CMK (cell line): ENCODE measurements at regions not wholly inside any gene's neighbourhood (a gene's known extent, or its start where the extent isn't known, plus 50 kb on each side); places are given as distances from the start of the nearest gene placed in this dataset.

ENCODE experiments used
- DNase-seq: peaks from one replicate; pipeline ENCODE4 v3.0.0-alpha.2; 2010; ENCODE audit warnings: low read depth

DNA sequence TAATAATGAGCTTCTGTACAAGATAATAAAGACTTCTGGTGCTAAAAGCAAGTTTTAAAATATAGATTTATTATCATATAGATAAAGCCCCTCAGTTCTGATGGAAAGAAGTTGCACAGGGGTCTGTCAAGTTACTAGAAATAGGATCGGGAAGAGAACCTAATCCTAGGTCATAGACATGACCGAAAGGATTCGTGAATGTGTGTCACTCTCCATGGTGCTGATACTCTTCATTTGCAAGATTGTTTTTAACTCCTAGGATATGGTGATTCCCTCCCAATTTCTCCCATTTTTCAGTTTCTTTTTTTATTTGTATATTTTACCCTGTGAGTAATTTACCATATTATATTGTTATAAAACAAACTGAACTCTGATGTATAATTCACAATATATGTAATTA, 58.9 kb upstream of the CTNNA2 start:
- DNase-seq, result no peak

DNA sequence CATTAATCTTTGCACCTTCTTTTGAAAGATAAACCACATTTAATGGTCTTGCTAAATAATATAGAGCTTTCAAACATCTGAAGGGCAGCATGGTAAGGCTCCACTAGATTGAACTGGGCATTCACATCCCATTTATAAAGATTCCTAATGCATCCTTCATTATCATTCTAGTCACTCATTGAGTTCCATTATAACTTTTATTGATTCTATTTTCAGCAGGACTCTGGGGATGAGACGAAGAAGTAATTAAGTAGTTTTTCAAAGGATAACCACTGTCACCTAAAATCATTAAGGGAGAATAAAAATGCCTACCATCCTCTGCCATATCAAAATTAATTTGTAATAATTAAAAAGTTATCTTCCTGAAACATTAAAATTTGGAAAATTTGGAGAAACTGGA, 60.2 kb upstream of the CTNNA2 start:
- DNase-seq, result no peak

DNA sequence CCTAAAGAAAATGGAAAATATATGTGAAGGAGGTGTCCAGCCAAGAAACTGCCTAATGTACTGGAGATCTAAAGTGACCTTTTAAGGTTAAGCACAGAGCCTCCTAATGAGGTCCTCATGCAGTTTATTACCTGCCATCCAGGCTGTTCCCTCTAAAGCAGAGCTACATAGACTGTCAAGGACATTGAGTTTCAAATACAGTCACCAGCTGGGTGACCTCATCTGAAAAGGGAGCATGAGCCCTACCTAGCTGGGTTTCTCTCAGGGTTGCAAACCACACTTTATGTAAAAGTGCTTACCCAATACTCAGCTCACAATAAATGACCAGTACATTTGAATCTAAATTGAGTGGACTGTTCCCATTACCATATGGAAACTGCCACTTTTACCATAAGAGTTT, 65.4 kb upstream of the CTNNA2 start:
- no peak for DNase-seq

DNA sequence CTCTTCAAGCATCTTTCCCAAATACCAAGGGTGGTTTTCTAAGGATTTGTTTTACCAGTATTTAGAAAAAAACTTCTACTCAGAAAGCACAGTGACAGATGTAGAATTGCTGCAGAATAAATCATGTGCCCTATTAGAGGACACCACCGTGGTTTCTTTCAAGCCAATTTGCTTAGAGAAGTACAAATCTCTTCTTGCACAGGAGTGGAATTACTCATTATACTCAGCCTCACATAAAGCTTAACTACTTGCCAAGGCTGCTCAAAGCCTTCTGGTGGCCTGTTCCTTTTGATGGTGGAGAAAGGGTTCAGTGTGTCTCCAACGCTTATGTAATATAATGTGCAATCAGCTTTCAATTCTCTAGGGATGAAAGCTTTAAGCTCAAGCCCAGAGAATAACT, 66.5 kb upstream of the CTNNA2 start:
- DNase-seq, result no peak

DNA sequence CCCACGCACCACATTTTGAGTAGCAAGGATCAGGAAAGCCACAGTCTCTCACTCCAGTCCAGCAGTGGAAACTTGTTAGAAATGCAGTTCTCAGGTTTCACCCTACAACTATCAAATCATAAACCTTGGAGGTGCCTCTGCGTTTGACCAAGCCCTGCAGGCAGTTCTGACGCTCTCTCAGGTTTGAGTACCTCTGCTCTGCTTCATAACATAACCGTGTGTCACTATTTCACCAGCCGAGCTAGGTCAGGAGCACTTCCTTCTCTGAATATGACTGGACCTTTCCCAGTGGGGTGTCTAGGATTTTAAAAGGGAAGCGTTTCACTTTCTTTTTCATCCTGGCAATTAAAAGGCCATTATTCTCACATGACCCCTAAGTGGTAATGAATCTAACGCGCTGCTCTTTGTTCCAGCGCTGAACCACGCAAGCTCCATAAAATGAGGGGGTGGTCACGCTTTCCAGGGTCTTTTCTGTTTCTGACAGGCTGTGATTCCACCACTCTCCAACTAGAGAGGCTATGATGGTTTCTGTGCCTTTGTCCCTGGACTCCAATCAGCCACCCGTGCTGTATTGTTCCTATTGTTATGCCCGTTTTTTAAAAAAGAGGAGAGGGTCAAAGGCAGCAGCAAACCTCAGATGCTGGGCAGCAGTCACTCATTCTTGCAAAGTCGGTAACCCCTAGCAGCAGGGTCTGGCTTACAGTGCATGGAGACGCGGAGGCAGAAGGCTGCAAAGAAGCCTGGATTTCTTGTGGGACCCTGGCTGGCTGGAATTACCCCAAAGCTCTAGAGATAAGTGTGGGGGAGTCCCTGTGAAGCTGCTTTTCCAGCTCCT, 75.2 kb upstream of the CTNNA2 start:
- no peak for DNase-seq

DNA sequence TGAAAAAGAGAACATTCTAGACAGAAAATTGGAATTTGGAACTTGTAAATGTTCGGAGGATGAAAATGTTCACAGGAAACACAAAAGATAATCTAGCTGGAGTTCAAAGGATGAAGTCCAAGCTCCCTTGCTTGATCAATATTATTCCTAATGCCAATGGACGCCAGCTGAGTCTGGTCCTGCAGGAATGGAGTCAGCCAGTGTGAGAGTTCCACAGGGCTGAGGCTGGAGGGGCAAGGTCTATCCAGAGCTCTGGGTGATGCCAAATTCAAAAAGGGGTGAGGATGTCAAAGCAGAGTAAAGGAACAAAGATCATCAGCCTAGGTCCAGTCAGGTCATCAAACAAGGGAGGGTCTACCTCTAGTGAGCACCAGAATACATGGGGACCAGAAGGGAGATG, 78.5 kb upstream of the CTNNA2 start:
- no peak for DNase-seq

DNA sequence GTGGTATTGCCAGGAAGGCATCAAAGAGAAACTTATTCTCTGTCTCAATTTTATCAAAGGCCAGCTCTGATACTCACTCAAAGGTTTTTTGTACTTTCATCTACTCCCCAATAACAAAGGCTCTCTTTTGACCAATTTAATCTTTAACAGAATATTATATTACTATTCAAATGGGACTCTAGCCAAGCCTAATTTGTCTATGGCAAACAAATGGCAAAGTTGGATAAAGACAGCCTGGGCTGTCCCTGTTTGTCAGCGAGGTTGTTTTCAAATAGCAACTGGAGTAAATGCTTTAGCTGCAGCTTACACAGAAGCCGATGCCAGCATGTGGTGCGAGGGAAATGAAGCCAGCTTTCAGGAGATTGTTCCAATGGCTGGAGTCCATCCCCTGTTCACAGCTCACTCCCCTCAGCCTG, 80.1 kb upstream of the CTNNA2 start:
- no peak for DNase-seq

DNA sequence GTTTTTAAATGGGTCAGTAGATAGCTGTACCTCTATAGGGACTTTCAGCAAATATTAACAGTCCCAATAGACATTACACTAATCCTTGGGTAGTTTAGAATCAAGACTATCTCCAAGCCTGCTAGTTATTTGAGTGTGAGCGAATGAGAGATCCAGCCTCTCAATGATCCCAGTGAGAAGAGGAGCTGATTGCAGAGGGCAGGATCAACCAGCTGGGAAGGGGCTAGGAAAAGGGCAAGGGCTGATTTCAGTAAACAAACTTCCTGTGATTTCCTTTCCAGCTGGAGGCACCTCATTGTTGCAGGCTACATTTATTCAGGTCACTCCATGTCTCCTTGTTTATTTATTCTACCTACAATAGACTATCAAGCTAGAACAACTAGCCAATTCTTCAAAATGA, 84.1 kb upstream of the CTNNA2 start:
- DNase-seq, result no peak

DNA sequence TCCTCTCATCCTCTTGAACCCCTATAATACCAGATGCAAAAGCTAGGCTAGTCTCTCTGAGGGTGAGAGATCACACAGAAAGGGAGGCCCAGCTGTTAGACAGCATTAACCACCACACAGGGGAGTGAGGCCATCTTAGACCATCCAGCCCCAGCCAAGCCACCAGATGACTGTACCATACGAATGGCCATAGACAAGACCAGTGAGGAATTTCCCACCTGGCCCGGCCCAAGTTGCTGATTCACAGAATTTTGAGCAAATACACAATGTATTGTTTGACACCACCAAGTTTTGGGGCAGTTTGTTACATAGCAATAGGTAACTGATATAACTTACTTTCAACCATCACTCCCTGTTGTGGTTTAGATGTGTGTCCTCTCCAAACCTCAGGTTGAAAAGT, 98.2 kb upstream of the CTNNA2 start:
- no peak for DNase-seq

DNA sequence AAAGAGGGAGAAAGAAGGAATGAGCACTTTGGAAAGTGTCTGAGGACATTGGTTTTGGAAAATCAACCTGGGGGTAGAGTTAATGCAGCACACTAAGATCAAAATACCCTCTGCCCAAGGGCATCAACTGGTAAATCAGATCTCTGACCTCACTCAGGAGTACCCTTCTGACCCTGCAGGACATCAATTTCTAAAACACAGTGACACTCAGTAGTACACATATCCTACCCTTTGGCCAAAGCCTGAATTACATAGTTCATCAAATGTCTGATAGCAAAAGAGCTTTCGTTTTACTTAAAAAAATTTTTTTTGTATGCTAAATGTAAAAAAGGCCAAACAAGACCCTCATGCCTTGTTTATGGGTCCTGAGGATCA, 118.4 kb upstream of the CTNNA2 start:
- DNase-seq, result no peak

DNA sequence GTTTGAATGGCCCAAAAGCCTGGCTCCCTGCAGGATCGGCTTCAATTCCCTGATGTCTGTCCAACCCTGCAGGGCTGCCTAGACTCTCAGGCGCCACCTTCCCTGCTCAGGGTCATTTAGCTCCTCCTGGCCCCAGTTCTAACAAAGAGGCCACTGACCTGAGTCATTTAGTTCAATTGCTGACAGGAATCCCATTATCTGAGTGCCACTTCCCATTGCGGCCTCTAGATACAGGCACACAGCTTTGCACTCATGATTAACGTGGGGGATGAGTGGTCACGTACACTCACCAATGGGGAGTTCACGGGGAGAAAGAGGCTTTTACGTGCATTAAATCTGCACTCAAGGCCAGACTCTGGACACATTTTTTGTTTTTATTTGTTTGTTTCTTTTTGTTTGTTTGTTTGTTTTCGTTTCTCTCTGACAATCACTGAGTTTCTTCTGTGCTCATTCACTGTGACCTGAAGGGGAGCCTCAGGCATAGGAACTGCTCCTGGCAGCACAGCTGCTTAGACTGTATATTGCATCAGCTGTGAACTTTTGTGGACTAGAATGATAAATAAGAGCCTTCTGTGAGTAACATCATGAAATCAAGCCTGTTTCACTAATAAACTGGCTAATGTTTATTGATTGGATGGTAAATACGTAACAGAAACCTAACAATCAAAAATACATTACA, 118.9 kb upstream of the CTNNA2 start:
- DNase-seq, result no peak

DNA sequence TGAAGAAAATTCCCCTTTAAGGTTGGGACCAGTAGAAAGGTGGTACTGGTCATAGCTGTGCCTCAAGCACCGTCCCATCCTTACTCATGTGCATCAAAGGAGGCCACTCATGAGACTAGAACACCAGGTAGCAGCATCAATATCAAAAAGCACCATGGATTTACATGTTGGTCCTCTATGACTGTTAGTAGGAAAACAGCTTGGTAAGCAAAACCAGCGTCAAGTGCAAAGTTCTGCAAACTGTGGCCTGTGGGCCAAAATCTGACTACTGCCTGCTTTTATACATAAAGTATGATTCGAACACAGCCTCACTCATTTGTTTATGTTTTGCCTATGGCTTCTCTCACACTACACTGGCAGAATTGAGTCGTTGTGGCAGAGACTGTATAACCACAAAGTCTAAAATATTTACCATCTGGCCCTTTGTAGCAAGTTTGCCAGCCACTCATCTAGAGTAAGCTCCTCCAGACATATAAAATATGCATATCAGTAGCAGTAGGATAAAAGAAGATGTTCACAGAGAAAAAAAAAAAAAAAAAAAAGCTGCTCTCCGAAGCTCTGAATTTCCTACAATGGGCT, 119.7 kb upstream of the CTNNA2 start:
- no peak for DNase-seq

DNA sequence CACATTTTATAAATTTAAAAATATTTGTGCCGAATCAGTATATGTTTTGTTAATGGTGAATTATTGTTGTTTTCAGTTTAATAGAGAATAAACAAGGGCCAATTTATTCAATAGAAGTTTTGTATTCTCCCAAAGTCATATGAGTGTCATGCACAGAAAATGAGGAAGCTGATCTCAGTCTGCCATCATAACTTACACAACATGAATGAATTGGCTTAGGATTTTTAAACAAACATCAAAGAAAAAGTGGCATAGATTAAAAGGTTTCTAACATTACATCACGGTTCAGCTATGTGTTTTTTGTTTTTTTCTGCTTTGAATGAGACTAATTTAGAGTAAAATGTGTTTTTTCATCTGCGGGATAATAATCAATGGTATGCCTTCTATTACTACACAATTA, 123.4 kb upstream of the CTNNA2 start:
- no peak for DNase-seq

DNA sequence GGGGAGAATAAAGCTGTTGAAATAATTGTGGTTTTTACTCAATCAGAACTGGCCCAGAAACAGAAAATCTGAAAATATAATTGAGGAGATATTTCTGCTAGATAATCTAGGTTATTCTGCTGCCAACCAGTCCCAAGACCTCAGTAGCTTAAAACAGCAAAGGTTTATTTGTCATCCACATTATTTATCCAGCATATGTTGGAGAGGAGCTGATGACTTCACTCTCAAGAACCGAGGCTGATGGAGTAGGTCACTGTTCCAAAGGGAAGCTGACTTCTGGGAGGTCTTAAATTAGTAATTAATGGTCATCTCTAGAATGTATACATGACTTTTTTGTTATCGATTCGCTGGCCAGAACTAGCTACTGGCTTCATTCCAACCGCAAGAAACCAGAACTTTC, 124.8 kb upstream of the CTNNA2 start:
- DNase-seq, result no peak

DNA sequence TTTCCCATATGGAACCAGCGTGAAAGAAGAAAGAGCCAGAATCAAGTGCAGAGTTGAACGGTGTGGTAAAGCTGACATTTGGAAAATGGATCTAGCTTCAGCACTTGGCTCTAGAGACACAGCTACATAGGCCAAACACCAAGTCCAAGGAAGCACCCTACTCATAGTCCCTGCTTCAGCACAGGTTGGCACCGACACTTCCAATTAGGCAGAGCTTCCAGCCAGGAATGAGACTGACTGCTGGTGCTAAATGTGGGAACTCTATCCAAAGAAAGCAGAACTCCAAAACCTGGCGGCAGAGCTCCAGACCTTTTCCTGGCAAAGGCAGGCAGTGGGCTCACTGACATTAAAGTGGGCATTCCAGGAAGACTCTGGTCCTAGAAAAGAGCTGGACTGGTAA, 125.4 kb upstream of the CTNNA2 start:
- DNase-seq, result no peak

DNA sequence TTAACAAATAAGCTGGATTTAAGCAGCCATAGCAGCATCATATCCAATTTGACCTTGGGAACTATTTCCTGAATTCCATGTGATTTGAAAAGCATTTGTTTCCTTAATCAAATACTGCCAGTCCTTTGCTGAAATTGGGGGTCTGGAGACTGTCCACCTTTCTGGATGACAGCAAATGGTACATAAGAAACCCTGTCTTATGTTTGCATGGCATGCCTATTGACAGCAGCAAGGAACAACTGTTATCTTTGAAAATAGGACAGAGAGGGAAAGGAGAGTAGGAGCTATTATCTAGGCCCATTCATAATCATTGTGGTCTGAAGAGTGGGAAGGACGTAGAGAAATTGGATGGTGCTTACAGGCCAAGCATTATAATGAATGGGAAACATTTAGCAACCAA, 129.2 kb upstream of the CTNNA2 start:
- DNase-seq, result no peak

DNA sequence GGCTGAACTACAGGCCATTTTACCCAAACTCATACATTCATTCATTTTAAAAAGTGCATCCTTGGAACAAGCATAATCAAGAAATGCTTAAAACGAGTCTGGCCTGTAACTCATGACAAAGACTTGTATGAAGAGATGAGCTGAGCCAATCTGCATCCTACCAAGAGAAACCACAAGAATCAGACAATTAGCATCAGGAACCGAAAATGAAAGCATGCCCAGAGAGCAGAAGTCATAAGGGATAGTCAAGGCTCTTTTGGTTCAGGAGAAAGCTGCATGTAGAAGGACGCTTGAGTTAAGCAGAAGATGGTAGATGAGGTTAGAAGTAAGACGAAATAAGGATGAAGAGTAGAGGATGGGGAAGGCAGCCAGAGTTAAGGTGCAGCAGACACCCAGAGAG, 137.0 kb upstream of the CTNNA2 start:
- DNase-seq, result no peak

DNA sequence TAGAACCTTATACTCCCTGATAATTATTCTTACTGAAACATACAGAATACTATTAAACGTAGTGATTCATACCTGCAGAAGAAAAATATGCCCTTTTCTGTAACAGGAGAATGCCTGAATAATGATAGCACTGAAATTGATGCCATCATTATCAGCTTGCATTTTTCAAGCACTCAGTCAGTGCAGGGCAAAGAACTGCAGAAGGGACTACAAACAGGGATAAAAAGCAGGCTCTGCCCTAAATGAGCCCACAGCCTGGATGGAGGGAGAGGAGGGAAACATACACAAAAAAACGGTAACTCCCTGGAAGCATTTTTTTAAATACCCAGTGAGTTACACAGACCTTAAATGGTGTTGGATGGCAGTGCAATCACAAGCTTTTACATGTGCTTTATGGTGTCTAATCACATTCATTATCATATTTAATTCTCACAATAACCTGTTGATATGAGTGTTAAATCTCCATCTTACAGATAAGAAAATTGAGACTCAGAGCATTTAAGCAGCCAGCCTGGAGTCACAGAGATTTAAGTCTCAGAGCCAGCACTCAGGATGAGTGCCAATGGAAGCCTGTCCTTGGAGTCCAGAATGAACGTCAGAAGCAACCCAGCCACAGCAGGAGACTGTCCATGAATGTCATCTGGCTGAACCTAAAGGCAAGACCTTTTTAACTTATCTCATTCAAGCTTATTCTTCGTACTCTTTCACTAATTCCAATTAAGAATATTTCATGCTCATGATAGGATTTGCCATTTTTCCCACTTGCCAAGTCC, 139.3 kb upstream of the CTNNA2 start:
- DNase-seq, result no peak

DNA sequence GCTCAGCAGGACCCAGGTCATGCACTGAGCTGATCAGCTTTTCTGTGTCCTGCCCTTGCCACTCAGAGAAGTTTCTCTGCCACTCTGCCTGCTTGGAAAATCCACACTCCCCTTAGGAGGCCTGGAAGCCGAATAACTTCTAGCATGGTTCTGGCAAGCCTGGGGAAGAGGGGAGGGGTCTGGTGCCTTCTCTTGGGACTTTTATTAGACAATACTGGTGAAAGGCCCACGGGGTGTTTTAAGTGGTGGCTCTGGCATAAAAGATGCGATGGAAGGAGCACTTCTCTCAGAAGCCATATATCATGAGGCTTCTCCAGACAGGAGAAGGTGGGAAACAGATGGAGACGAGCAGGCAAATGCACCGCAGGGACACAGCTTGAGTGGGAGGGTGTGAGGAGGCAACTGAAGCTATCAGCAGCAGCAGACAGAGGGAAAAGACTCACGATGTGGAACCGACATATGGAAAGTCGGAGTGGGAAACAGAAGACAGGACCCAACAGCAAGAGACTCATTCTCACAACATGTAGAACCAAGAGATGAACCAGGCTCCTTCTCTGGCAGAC, 141.8 kb upstream of the CTNNA2 start:
- DNase-seq, result no peak

DNA sequence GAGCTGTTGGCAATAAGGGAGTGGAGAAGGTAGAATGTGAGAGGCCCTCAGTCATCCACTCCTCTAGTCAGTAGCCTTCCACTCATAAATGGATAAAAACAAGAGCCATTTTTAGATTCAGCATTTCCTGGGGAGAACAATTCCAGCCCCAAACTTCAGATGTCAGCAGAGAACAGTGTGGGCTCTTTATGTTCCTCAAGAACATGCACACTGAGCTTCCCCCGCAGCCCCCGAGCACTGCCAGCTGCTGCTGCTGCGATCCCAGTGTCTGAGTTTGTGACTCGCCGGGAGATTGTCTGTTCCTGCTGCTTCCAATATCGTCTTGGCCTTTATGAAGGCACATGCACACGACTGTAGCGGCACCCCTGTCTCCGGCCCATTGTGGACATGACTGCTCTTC, 143.7 kb upstream of the CTNNA2 start:
- no peak for DNase-seq

DNA sequence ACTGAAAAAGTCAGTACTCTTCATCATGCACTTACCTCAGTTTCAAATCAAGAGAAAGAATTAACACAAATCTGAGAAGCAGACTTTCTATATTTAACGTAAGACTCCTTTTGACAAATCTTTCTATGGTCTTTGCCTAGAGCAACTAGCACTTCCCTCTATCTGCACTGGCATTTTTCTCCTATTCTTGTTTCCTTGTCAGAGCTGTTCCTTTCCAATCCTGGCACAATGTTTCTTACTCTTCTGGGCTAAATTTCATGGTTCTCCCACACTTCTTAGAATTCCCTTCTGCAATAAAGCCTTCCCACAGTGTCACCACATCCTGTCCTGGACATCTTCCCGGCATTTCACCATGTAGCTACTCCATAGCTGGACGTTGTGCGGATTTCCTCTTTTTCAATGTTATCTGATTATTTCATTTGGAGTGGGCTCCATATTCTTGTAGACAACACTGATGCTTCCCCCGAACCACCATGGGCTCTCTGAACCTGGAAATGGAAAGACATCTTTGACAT, 144.7 kb upstream of the CTNNA2 start:
- no peak for DNase-seq

DNA sequence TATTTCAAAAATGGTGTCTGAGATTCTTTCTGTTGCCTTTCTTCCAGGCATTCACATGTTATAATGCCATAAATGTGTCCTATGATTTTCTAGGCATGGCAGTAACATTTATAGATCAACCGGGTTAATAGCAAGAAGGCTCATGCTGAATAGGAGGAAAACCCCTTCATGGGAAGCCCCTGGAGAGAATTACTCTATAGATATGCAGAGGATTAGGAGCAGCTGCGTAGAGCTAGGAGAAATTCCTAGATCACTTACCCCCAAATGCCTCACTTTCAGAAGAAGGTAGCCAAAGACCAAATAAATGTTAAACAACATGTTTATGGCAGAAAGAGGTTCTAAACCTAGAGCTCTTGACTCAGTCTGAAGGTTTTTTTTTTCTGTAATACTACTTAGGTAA, 153.4 kb upstream of the CTNNA2 start:
- DNase-seq, result no peak
